GM19240 (cell line): ENCODE measurements at regions not wholly inside any gene's neighbourhood (a gene's known extent, or its start where the extent isn't known, plus 50 kb on each side); places are given as distances from the start of the nearest gene placed in this dataset.

Experiments
- DNase-seq: peaks from one replicate; pipeline ENCODE4 v3.0.0; 2011; ENCODE audit warnings: low spot score; ENCODE audit not compliant: insufficient read length

DNA sequence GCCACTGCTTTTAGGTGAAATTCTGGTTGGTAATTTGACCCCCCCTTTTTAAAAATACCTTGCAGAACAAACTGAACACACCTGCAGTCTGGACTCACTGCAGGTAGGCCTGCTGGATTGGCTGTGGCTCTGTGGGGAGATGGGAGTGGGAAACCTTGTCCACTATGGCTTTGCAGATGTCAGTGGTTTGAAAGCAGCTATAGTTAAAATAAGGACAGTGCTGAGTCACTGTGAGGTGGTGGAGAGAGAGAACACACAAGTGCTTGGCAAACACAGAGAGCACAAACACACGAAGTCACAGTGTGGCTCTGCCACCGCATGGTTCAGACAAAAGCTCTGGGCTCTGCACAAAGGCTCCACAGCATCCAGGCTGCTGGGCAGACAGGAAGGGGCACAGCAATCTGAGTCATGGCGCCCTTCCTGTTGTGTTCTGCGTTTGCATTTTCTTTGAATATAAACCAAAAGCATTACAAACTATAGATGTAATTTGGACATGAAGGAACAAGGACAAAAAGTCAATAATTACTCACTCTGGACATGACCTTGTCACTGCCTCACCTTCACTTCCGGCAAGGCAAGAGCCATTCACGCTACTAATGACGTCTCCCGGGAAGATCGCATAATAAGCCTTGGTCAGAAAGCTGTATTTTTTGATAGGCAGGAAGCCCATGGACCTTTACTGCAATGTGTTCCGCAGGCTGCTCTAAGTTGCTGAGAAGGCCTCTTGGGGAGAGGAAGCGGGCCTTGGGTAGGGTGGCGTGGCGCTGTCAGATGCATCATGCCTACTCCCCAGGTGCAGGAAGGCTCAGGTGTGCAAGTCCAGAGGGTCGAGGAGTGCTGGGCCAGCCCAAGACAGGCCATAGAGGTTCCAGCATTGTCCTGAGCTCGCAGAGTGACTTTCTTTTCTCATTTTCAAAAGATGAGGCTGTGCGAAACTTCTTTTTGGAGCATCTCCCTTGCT, 60.1 kb upstream of the MED9 start:
- no peak for DNase-seq

DNA sequence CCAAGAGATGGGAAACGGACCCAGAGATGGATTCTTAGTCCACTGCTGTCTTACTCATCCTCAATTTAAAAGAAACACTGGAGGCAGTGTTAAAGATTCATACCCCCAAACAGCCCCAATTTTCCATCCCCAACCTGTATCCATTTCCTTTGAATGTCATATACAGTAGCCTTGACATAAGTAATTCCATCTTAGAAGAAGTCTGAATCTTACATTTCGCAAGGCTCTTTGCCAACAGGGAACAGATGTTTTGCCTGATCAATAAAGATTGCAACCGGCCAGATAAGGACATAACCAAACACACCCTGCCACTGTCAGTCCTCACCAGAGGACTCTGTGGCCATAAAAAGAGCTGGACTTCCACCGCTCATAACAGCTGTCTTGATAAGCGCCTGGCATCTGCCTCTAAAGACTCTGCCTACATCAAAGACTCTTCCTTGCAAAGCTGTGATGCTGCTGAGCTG, 59.0 kb upstream of the MED9 start:
- DNase-seq: no peak

- no peak for DNase-seq
These were observed 57.6 kb upstream of the MED9 start for GRCh38 chr17:17419166-17419565.

GRCh38 chr17:17419631-17420030, 57.2 kb upstream of the MED9 start:
- no peak for DNase-seq

DNA sequence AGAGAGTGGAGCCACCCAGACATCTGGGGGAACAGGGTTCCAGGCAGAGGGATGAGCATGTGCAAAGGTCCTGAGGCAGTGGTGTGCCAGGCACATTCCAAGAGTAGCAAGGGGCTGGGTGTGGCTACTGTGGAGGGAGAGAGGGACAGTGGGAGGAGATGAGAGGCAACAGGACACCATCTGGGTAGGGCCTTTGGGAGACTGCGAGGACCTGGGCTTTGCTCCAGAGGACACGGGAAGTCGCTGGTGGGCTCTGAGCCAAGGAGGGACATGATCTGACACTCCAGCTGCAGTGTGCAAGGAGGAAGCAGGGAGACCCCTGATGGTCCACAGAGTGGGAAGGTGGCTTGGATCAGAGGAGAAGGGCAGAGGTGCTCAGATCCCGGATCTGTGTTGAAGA, 56.7 kb upstream of the MED9 start:
- no peak for DNase-seq

- no peak for DNase-seq
These were observed 56.1 kb upstream of the MED9 start for GRCh38 chr17:17420561-17421269.

DNA sequence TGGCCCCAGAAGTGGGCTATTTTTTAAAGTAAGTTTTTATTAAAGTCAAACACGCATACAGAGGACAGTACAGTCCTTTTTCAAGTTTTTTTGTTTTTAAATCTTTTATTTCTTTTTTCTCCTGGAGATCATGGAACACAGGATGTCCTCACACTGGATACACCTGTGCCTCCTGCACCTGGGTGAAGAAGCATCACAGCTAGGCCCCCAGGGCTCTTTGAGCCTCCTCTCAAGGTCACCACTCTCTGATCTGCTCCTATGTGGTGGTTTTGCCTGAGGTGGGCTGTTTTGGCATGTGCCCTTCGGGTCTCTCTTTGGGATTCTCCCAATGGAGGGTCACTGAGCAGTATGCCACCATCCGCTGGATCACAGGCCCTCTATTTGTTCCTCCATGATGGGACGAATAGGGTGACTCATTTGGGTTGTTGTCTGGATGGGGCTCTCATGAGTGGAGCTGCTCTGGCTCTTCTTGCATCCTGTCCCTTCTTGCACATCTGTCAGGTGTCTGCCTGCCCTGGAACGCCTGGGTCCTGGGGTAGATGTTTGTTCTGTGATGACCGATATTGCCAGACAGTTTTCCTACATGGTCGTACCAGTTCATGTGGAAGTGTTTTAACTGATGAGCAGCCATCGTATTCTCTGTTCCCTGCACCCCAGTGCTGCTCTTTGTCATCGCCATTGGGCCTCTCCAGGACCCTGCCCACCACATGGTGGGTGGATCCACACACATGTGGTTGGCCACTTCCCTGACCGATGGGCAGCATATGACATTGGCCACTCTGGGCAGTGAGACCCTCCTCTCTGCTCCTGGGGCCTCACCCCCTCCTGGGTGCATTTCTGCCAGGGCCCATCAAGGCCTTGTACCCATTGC, 55.2 kb upstream of the MED9 start:
- no peak for DNase-seq

DNA sequence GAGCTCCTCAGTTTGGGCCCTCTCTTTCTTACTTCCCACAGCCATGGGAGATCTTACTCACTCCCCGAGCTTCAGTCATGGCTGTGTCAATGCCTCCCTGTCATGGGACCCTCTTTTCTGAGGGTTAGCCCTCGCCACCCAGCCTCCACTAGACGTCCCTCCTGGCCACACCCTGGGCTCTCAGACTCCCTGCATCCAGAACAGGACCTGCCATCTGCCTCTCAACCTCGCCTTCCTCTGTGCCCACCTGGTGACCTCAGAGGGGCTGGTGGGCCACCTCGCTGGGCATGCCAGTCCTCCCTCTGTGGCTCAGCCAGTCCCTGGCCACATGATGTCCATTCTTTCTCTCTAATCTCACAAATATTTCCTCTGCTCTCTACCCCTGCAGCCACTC, 54.6 kb upstream of the MED9 start:
- DNase-seq: no peak

DNA sequence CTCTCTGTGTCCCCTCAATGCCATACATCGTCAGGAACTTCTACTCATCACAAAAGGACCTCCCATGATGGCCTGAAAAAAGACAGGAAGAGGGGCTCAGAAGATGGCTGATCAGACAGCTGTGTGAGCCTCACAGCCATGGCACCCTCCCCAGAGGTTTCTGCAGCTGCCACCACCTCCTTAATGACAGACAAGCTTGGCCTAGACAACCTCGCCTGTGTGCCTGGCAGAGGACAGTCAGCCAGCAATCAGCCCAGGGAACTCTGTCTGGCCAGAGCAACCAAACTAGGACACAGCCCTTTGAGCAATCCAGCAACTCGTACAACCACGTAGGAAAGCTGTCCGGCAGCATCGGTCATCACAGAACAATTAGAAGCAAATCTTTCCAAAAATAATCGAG, 54.2 kb upstream of the MED9 start:
- no peak for DNase-seq

- no peak for DNase-seq
These were observed 53.1 kb upstream of the MED9 start for GRCh38 chr17:17423656-17424055.

GRCh38 chr17:17424552-17424951, 52.2 kb upstream of the MED9 start:
- DNase-seq: no peak

DNA sequence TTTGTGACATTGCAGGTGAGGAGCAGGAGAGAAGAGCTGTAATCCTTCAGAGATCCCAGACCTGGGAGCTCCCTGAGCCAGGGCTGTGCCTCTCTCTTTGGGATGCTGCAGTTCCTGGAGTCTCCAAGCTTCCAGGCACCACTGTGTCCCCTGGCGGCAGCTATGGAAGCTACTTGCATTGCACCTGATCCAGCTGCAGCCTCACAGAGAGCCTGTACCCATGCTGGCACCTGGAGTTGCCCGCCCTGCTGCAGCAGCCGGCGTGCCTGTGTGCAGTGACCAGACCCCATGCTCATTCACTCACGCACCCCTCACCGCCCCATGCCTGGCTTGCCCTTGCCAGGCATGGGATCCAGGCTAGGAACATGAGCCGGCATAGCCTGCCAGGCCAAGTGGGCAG, 51.8 kb upstream of the MED9 start:
- DNase-seq: no peak

DNA sequence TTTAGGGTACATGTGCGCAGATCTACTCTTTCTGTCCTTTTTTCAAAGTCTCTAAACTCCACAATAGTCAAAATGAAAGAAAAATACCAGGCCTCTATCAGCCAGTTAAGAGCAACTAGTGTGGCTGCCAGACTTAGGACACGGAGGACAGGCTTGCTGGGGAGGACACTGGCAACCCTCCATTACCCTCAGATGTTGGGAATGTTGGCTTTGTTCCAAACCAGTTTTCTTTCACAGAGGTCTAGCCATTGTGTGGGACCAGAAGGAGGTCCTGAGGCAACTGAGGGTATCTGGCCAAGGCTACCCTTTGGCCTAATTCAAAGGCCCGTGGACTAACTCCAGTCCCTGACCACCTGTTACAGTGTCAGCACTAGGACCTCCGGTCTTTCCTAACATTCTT, 51.2 kb upstream of the MED9 start:
- no peak for DNase-seq

DNA sequence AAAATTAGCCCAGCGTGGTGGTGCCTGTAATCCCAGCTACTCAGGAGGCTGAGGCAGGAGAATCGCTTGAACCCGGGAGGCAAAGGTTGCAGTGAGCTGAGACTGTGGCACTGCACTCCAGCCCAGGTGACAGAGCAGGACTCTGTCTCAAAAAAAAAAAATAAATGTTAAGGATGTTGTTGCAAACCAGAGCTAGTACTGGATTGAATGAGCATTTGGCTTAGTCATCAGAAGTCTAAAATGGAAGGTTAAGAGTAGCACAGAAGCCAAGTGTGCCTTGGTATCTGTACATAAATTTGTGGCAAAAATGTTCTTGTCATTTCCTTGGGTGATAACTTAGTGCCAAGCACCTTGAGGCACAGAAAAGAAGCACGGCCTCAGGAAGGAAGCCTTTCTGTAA, 50.6 kb upstream of the MED9 start:
- no peak for DNase-seq
